ENCODE measurements at regions not wholly inside any gene's neighbourhood (a gene's known extent, or its start where the extent isn't known, plus 50 kb on each side); places are given as distances from the start of the nearest gene placed in this dataset.
"Not testable (repeated sequence)": the region's sequence is repeated elsewhere in the genome, so short reads cannot be mapped to it uniquely, and the experiment has no call there.

DNA sequence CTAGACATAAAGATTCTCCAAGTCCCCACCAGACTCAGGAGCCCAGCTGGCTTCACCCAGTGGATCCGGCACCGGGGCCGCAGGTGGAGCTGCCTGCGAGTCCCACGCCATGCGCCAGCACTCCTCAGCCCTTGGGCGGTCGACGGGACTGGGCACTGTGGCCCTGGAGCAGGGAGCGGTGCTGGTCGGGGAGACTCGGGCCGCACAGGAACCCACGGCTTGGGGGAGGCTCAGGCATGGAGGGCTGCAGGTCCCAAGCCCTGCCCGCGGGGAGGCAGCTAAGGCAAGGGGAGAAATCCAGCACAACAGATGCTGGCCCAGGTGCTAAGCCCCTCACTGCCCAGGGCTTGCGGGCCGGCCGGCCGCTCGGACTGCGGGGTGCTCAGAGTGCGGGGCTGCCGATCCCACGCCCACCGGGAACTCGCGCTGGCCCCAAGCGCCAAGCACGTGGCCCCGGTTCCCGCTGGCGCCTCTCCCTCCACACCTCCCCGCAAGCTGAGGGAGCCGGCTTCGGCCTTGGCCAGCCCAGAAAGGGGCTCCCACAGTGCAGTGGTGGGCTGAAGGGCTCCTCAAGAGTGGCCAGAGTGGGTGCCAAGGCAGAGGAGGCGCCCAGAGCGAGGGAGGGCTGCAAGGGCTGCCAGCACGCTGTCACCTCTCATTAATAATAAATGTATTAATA lies 212.6 kb upstream of the LRRTM4 start:
- TF ChIP-seq, protein P1, sequence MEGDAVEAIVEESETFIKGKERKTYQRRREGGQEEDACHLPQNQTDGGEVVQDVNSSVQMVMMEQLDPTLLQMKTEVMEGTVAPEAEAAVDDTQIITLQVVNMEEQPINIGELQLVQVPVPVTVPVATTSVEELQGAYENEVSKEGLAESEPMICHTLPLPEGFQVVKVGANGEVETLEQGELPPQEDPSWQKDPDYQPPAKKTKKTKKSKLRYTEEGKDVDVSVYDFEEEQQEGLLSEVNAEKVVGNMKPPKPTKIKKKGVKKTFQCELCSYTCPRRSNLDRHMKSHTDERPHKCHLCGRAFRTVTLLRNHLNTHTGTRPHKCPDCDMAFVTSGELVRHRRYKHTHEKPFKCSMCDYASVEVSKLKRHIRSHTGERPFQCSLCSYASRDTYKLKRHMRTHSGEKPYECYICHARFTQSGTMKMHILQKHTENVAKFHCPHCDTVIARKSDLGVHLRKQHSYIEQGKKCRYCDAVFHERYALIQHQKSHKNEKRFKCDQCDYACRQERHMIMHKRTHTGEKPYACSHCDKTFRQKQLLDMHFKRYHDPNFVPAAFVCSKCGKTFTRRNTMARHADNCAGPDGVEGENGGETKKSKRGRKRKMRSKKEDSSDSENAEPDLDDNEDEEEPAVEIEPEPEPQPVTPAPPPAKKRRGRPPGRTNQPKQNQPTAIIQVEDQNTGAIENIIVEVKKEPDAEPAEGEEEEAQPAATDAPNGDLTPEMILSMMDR (IDR thresholded peaks at IDR 0.05), result not testable (repeated sequence)
- not testable (repeated sequence) for TF ChIP-seq POLR2A (IDR thresholded peaks at IDR 0.05)
